ENCODE measurements at regions not wholly inside any gene's neighbourhood (a gene's known extent, or its start where the extent isn't known, plus 50 kb on each side); places are given as distances from the start of the nearest gene placed in this dataset.

DNA sequence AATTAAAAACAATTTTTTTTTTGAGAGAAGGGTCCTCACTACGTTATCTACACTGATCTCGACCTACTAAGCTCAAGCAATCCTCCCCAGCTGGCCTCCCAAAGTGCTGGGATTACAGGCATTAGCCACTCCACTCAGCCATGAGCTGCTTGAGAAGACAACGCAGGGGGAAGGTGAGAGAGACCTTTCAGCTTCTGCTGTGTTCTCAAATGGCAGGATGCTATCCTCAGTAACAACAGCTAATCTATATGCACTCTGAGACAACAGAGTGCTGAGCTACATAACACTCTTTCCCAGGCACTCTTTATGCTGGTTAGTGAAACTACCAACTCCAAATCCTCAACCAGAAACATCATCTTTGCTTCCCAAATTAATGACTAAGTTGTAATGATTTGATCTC, 526.1 kb downstream of the CCER1 start:
- intact Hi-C loops (cut with DNase I): no loop called here
- H3K4me3 ChIP-seq: no peak overlapping the region
- H3K9me3 ChIP-seq: no peaks in the 10 kb centered on the region
- no peak overlapping the region for H3K27ac ChIP-seq
- DNase-seq (no peak), ATAC-seq (no peak)
- no peaks in the 10 kb centered on the region for H3K4me1 ChIP-seq
- TF ChIP-seq, protein P1, sequence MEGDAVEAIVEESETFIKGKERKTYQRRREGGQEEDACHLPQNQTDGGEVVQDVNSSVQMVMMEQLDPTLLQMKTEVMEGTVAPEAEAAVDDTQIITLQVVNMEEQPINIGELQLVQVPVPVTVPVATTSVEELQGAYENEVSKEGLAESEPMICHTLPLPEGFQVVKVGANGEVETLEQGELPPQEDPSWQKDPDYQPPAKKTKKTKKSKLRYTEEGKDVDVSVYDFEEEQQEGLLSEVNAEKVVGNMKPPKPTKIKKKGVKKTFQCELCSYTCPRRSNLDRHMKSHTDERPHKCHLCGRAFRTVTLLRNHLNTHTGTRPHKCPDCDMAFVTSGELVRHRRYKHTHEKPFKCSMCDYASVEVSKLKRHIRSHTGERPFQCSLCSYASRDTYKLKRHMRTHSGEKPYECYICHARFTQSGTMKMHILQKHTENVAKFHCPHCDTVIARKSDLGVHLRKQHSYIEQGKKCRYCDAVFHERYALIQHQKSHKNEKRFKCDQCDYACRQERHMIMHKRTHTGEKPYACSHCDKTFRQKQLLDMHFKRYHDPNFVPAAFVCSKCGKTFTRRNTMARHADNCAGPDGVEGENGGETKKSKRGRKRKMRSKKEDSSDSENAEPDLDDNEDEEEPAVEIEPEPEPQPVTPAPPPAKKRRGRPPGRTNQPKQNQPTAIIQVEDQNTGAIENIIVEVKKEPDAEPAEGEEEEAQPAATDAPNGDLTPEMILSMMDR (IDR thresholded peaks at IDR 0.05): no peak
- H3K27me3 ChIP-seq: no peaks in the 10 kb centered on the region
- H3K36me3 ChIP-seq: no peaks in the 10 kb centered on the region

DNA sequence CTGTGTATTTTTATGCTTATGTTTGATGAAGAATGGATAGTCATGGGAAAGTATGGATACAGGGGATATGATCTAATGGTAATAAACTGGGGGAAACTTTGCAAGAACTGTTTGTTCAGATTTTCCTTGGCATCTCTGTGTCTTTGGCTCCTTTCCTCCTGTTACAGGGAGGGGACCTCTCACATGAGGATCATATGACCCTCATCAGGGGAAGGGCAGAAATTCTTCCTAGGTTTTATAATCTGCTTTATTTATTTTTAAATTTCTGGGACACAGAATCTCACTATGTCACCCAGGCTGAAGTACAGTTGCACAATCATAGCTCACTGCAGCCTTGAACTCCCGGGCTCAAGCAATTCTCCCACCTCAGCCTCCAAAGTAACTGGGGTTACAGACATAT, 526.5 kb downstream of the CCER1 start:
- H3K36me3 ChIP-seq: no peaks in the 10 kb centered on the region
- no peaks in the 10 kb centered on the region for H3K9me3 ChIP-seq
- H3K4me1 ChIP-seq: no peaks in the 10 kb centered on the region
- ATAC-seq: no peak
- no peak for DNase-seq
- H3K27me3 ChIP-seq: no peaks in the 10 kb centered on the region
- intact Hi-C loops (cut with DNase I): no loop called here
- no peak overlapping the region for H3K27ac ChIP-seq
- H3K4me3 ChIP-seq: no peak overlapping the region
- TF ChIP-seq, protein P1 (IDR thresholded peaks at IDR 0.05): no peak

DNA sequence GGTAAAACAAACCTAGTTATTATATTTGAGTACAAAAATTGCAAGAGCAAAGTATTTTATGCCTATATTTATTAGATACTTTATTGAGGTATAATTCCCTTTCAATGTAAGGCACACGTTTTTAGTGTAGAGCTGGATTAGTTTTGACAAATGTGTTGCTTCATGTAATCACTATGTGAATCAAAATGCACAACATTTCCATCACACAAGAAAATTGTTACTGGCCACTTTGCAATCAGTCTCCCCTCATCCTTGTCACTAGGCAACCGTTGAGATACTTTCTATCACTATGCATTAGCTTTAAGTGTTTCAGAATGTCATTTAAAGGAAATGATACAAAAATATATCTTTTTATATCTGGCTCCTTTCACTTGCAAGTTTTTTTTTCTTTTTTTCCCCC, 531.0 kb downstream of the CCER1 start:
- Histone ChIP-seq H3K9me3 (no peaks in the 10 kb centered on the region), H3K27me3 (no peaks in the 10 kb centered on the region), H3K4me1 (no peaks in the 10 kb centered on the region), H3K27ac (no peak overlapping the region), H3K4me3 (no peak overlapping the region), H3K36me3 (no peaks in the 10 kb centered on the region)
- intact Hi-C loops (cut with DNase I): no loop called here
- ATAC-seq (no peak), DNase-seq (no peak)
- TF ChIP-seq, protein P1 (IDR thresholded peaks at IDR 0.05): no peak

DNA sequence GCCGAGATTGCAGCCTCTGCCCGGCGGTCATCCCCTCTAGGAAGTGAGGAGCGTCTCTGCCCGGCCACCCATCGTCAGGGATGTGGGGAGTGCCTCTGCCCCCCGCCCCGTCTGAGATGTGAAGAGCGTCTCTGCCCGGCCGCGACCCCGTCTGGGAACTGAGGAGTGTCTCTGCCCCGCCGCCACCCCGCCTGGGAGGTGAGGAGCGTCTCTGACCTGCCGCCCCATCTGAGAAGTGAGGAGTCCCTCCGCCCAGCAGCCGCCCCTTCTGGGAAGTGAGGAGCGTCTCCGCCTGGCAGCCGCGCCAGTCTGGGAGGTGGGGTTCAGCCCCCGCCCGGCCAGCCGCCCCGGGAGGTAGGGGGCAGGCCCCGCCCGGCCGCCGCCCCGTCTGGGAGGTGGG, 544.0 kb downstream of the CCER1 start:
- TF ChIP-seq, protein P1 (IDR thresholded peaks at IDR 0.05): no peak
- H3K36me3 ChIP-seq: no peaks in the 10 kb centered on the region
- peaks cover 0 to 12% of the 10 kb centered on the region in 2 donors for H3K9me3 ChIP-seq
- ATAC-seq (no peak), DNase-seq (peak in 1 of 4 donors; percentile 78)
- no peaks in the 10 kb centered on the region for H3K27me3 ChIP-seq
- no peak overlapping the region for H3K27ac ChIP-seq
- intact Hi-C loops (cut with DNase I): no loop called here
- H3K4me3 ChIP-seq: no peak overlapping the region
- H3K4me1 ChIP-seq: no peaks in the 10 kb centered on the region

DNA sequence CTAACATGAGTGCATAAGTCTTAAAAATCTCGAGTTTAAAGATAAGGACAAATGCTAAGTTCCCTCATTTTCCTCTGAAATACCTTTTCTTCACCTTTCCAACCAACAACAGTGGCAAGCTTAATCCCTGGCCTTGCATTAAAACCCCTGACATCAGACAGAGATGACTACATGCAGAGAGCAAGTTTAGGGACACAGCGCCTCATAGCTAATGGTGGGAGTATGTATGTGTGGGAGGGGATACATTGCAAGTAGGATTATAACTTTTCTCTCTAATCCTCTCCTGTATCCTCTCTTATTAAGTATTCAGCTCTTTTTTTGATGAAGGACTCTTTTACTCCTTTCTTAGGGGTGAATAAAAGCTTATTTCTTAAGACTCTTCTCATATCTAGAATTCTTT, 547.1 kb downstream of the CCER1 start:
- peak in 1 of 4 donors; percentile 5 for DNase-seq
- Histone ChIP-seq H3K27ac (no peak overlapping the region), H3K4me3 (no peak overlapping the region), H3K36me3 (no peaks in the 10 kb centered on the region), H3K27me3 (no peaks in the 10 kb centered on the region), H3K9me3 (peaks cover 0 to 2% of the 10 kb centered on the region in 2 donors), H3K4me1 (no peaks in the 10 kb centered on the region)
- ATAC-seq: no peak
- intact Hi-C loops (cut with DNase I): no loop called here
- TF ChIP-seq, protein P1 (IDR thresholded peaks at IDR 0.05): no peak

Data from left lung (tissue), 4 donors.